Mucosa of descending colon (tissue), 3 donors: ENCODE measurements at regions not wholly inside any gene's neighbourhood (a gene's known extent, or its start where the extent isn't known, plus 50 kb on each side); places are given as distances from the start of the nearest gene placed in this dataset.

ENCODE experiments used
- ATAC-seq: fragments of 200-7000 bp; cut with Tn5 transposase; one replicate; pipeline ENCODE4 v1.9.1; 2020; ENCODE audit warnings: mild to moderate bottlenecking, moderate library complexity
- DNase-seq, 3 donors: peaks; one replicate each; pipeline ENCODE4 v3.0.0-alpha.2; 2020
- H3K36me3 ChIP-seq: fragments of 200-600 bp; one replicate; pipeline ENCODE4 v1.8.0; 2021; ENCODE audit warnings: low read depth, mild to moderate bottlenecking
- H3K4me1 ChIP-seq: fragments of 200-600 bp; one replicate; pipeline ENCODE4 v1.8.0; 2021; ENCODE audit warnings: low read depth, mild to moderate bottlenecking
- H3K4me3 ChIP-seq: fragments of 200-600 bp; one replicate; pipeline ENCODE4 v1.8.0; 2021; ENCODE audit warnings: mild to moderate bottlenecking
- H3K9me3 ChIP-seq: fragments of 200-600 bp; one replicate; pipeline ENCODE4 v1.8.0; 2021; ENCODE audit warnings: mild to moderate bottlenecking
- intact Hi-C, 2 donors: fragments of 100-400 bp; cut with DNase I in 1 of 2; cut with micrococcal nuclease in 1 of 2; formaldehyde crosslinking; loops; one replicate each; pipeline versions ENCODE4 v1.11.0 to v1.11.1; 2022; cut with DNase I, micrococcal nuclease
- TF ChIP-seq, protein P1 (sequence below): fragments of 200-600 bp; IDR thresholded peaks from one replicate; pipeline ENCODE4 v1.8.0; 2022; ENCODE audit warnings: antibody characterized with exemption, mild to moderate bottlenecking
- donor health status: DM: no; HTN: no; CAD: no; lungs with moderate emphysema.
- donor health status: DM: no; HTN: no; CAD: no.
- donor health status: DM: no; HTN: yes; CAD: no.

DNA sequence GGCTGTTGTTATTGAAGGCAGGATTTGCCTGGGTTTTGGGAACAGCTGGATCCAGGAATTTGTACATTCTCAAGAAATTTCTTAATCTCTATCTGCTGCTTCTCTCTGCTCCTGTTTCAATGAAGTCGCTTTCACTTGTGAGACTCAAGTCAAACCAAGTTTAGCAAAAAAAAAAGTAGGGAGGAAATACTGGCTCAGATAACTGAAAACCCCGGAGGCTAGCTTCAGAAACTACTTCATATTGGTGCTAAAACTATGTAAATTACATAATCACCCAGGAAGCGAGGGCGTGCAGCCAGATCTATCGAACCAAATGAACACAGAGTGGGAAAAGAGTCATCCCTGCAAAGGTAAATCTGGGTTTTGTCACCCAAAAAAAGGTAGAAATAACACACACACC, 68.3 kb upstream of the FICD start:
- no peaks in the 10 kb centered on the region for H3K9me3 ChIP-seq
- ATAC-seq = no peak
- intact Hi-C loops = no loop called here
- TF ChIP-seq, protein P1, sequence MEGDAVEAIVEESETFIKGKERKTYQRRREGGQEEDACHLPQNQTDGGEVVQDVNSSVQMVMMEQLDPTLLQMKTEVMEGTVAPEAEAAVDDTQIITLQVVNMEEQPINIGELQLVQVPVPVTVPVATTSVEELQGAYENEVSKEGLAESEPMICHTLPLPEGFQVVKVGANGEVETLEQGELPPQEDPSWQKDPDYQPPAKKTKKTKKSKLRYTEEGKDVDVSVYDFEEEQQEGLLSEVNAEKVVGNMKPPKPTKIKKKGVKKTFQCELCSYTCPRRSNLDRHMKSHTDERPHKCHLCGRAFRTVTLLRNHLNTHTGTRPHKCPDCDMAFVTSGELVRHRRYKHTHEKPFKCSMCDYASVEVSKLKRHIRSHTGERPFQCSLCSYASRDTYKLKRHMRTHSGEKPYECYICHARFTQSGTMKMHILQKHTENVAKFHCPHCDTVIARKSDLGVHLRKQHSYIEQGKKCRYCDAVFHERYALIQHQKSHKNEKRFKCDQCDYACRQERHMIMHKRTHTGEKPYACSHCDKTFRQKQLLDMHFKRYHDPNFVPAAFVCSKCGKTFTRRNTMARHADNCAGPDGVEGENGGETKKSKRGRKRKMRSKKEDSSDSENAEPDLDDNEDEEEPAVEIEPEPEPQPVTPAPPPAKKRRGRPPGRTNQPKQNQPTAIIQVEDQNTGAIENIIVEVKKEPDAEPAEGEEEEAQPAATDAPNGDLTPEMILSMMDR = no peak
- H3K36me3 ChIP-seq = no peaks in the 10 kb centered on the region
- no peaks in the 10 kb centered on the region for H3K4me1 ChIP-seq
- DNase-seq = no peak
- no peak overlapping the region for H3K4me3 ChIP-seq

DNA sequence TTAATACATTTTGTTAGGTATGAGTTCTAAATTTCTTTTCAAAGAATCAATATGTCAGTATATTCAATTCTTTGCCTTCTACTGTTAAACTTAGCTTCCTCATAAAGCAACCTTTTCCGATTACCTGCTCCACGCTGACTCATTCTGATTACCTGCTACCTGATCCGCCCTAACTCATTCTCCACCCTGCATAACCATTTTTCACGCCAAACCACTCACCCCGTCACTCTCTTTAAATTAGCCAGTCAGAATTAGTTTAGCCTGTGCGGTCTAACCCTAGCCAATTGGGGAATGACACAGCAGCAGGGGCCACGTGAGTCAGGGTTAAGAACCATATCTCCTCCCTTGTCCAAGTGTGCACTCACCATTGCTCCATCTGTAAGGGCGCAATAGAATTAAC, 72.2 kb upstream of the FICD start:
- no peaks in the 10 kb centered on the region for H3K36me3 ChIP-seq

DNA sequence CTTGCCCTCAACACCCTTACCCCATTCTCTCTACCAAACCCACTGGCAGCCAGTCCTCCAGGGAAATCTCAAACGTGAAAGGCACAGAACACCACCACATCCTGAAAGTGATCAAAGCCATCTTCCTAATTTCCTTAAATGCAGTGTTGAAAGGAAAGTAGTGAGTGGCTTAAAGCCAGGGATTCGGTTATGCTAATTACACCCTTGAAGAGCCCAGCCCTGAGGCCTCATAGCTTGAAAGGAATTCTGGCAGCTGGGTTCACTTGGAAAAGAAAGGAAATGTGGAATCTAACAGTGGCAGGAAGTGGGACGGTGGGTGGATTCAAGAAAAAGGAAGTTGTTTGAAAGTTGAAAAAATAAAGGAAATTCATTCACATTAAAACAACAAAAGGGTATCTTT, 73.0 kb upstream of the FICD start:
- H3K4me3 ChIP-seq = no peak overlapping the region
- no peaks in the 10 kb centered on the region for H3K36me3 ChIP-seq
- intact Hi-C loops = no loop called here
- ATAC-seq = no peak
- no peaks in the 10 kb centered on the region for H3K4me1 ChIP-seq
- TF ChIP-seq, protein P1 = no peak
- no peaks in the 10 kb centered on the region for H3K9me3 ChIP-seq
- DNase-seq = no peak

More for the DNA sequence above, 72.2 kb upstream of the FICD start:
- ATAC-seq (no peak), DNase-seq (no peak)
- Histone ChIP-seq H3K4me3 (no peak overlapping the region), H3K4me1 (no peaks in the 10 kb centered on the region), H3K9me3 (no peaks in the 10 kb centered on the region)
- TF ChIP-seq, protein P1 = no peak
- intact Hi-C loops = no loop called here

DNA sequence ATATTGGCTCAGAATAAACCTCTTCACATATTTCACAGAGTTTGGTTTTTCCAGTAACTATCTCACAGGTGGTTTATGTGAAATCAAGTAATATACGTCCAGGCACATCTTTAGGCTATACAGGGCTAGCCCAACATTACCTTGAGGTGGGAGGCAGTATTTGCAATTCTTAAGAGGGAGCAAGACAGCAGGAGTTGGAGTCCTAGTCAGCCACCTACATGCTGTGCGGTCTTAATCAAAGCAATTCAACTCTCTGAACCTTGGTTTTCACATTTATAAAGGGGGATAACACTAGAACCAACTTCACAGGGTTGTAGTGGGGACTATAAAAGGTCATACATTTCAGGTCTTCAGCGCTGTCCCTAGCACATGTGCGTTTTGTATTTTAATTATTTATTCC, 73.5 kb upstream of the FICD start:
- Histone ChIP-seq H3K4me3 (no peak overlapping the region), H3K36me3 (no peaks in the 10 kb centered on the region), H3K4me1 (no peaks in the 10 kb centered on the region), H3K9me3 (no peaks in the 10 kb centered on the region)
- TF ChIP-seq, protein P1 = no peak
- DNase-seq (no peak), ATAC-seq (no peak)
- intact Hi-C loops = no loop called here

DNA sequence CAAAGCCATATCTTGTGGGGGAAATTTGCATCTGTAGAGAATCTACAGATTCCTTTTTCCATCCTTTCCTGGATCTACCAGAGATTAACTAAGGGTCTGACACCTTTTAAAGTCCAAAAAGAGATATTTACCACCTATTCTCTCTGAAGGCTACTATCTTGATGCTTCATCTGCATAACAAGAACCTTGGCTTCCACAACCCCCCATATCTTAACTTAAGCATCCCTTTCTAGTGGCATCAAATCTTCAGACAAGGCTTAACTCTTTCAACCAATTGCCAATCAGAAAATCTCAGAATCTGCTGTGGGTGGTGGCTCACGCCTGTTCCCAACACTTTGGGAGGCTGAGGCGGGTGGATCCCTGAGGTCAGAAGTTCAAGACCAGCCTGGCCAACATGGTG, 74.3 kb upstream of the FICD start:
- no peaks in the 10 kb centered on the region for H3K36me3 ChIP-seq
- no peaks in the 10 kb centered on the region for H3K4me1 ChIP-seq
- DNase-seq (no peak), ATAC-seq (no peak)
- TF ChIP-seq, protein P1 = no peak
- no peak overlapping the region for H3K4me3 ChIP-seq
- intact Hi-C loops = no loop called here
- H3K9me3 ChIP-seq = no peaks in the 10 kb centered on the region

DNA sequence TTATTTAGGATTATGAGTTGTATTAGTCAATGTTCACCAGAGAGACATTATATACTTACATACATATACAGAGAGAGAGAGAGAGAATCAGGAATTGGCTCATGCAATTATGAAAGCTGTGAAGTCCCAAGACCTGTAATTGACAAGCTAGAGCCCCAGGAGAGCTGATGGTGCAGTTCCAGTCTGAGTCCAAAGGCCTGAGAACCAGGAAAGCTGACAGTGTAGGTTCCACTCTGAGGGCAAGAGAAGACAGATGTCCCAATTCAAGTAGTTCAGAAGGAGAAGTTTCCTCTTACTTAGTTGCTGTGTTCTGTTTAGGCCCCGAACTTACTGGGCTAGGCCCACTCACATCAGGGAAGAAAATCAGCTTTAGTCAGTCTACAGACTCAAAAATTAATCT, 76.4 kb upstream of the FICD start:
- Histone ChIP-seq H3K9me3 (no peaks in the 10 kb centered on the region), H3K4me1 (no peaks in the 10 kb centered on the region), H3K4me3 (no peak overlapping the region), H3K36me3 (no peaks in the 10 kb centered on the region)
- DNase-seq (no peak), ATAC-seq (no peak)
- TF ChIP-seq, protein P1 = no peak
- intact Hi-C loops = no loop called here
